ENCODE measurements at regions not wholly inside any gene's neighbourhood (a gene's known extent, or its start where the extent isn't known, plus 50 kb on each side); places are given as distances from the start of the nearest gene placed in this dataset.

GRCh38 chr5:92795633-92796032, 785.4 kb downstream of the NR2F1-AS1 start:
- no peak overlapping the region for H3K27ac ChIP-seq
- TF ChIP-seq ZFX (IDR thresholded peaks at IDR 0.05), result no peak
- no peak for TF ChIP-seq CTCF (conservative IDR thresholded peaks at IDR 0.05)

GRCh38 chr5:92780057-92780456, 801.0 kb downstream of the NR2F1-AS1 start:
- H3K27ac ChIP-seq, result no peak overlapping the region
- TF ChIP-seq ZFX (IDR thresholded peaks at IDR 0.05) (no peak), CTCF (conservative IDR thresholded peaks at IDR 0.05) (no peak)

GRCh38 chr5:92779536-92779935, 801.5 kb downstream of the NR2F1-AS1 start:
- TF ChIP-seq ZFX (IDR thresholded peaks at IDR 0.05) (no peak), CTCF (conservative IDR thresholded peaks at IDR 0.05) (no peak)
- H3K27ac ChIP-seq, result no peak overlapping the region

- TF ChIP-seq CTCF (conservative IDR thresholded peaks at IDR 0.05) (no peak), ZFX (IDR thresholded peaks at IDR 0.05) (no peak)
- no peak overlapping the region for H3K27ac ChIP-seq
These were observed 802.8 kb downstream of the NR2F1-AS1 start for GRCh38 chr5:92778261-92778660.

- TF ChIP-seq ZFX (IDR thresholded peaks at IDR 0.05), result no peak
- TF ChIP-seq CTCF (conservative IDR thresholded peaks at IDR 0.05), result no peak
- no peak overlapping the region for H3K27ac ChIP-seq
These were observed 803.6 kb downstream of the NR2F1-AS1 start for GRCh38 chr5:92777421-92777820.

- TF ChIP-seq ZFX (IDR thresholded peaks at IDR 0.05), result no peak
- no peak for TF ChIP-seq CTCF (conservative IDR thresholded peaks at IDR 0.05)
- no peak overlapping the region for H3K27ac ChIP-seq
These were observed 805.1 kb downstream of the NR2F1-AS1 start for GRCh38 chr5:92775711-92776615.

GRCh38 chr5:92769978-92770377, 811.0 kb downstream of the NR2F1-AS1 start:
- no peak overlapping the region for H3K27ac ChIP-seq
- TF ChIP-seq CTCF (conservative IDR thresholded peaks at IDR 0.05), result no peak
- no peak for TF ChIP-seq ZFX (IDR thresholded peaks at IDR 0.05)
